ENCODE measurements at regions not wholly inside any gene's neighbourhood (a gene's known extent, or its start where the extent isn't known, plus 50 kb on each side); places are given as distances from the start of the nearest gene placed in this dataset.

GRCh38 chr3:82201316-82201715 is 439.9 kb upstream of the GBE1 start:
- Histone ChIP-seq H3K27me3 (ENCODE audit: insufficient read depth, poor library complexity, severe bottlenecking) (no peaks in the 10 kb centered on the region), H3K4me3 (ENCODE audit: severe bottlenecking) (no peak overlapping the region), H3K9me3 (ENCODE audit: severe bottlenecking) (no peaks in the 10 kb centered on the region), H3K4me1 (ENCODE audit: insufficient read depth, poor library complexity, severe bottlenecking) (no peaks in the 10 kb centered on the region), H3K36me3 (ENCODE audit: low read depth) (no peaks in the 10 kb centered on the region), H3K27ac (ENCODE audit: poor library complexity, severe bottlenecking) (no peak overlapping the region)
- no peak for TF ChIP-seq CTCF (IDR thresholded peaks at IDR 0.05; ENCODE audit: poor library complexity, severe bottlenecking)
- DNase-seq (ENCODE audit: low spot score) (no peak), ATAC-seq (ENCODE audit: low read depth) (no peak)

- Histone ChIP-seq H3K4me3 (ENCODE audit: severe bottlenecking) (no peak overlapping the region), H3K36me3 (ENCODE audit: low read depth) (no peaks in the 10 kb centered on the region), H3K27ac (ENCODE audit: poor library complexity, severe bottlenecking) (no peak overlapping the region), H3K4me1 (ENCODE audit: insufficient read depth, poor library complexity, severe bottlenecking) (no peaks in the 10 kb centered on the region), H3K27me3 (ENCODE audit: insufficient read depth, poor library complexity, severe bottlenecking) (no peaks in the 10 kb centered on the region), H3K9me3 (ENCODE audit: severe bottlenecking) (no peaks in the 10 kb centered on the region)
- ATAC-seq (ENCODE audit: low read depth), result no peak
- DNase-seq (ENCODE audit: low spot score), result no peak
- no peak for TF ChIP-seq CTCF (IDR thresholded peaks at IDR 0.05; ENCODE audit: poor library complexity, severe bottlenecking)
Observed at GRCh38 chr3:82198009-82198408, 436.6 kb upstream of the GBE1 start.

- H3K4me3 ChIP-seq (ENCODE audit: severe bottlenecking), result no peak overlapping the region
- no peak overlapping the region for H3K27ac ChIP-seq (ENCODE audit: poor library complexity, severe bottlenecking)
- no peak for TF ChIP-seq CTCF (IDR thresholded peaks at IDR 0.05; ENCODE audit: poor library complexity, severe bottlenecking)
- ATAC-seq (ENCODE audit: low read depth), result no peak
- no peaks in the 10 kb centered on the region for H3K27me3 ChIP-seq (ENCODE audit: insufficient read depth, poor library complexity, severe bottlenecking)
- no peaks in the 10 kb centered on the region for H3K36me3 ChIP-seq (ENCODE audit: low read depth)
- DNase-seq (ENCODE audit: low spot score), result no peak
- no peaks in the 10 kb centered on the region for H3K9me3 ChIP-seq (ENCODE audit: severe bottlenecking)
- no peaks in the 10 kb centered on the region for H3K4me1 ChIP-seq (ENCODE audit: insufficient read depth, poor library complexity, severe bottlenecking)
Observed at GRCh38 chr3:82196645-82197044, 435.2 kb upstream of the GBE1 start.

- Histone ChIP-seq H3K4me3 (ENCODE audit: severe bottlenecking) (no peak overlapping the region), H3K36me3 (ENCODE audit: low read depth) (no peaks in the 10 kb centered on the region), H3K9me3 (ENCODE audit: severe bottlenecking) (no peaks in the 10 kb centered on the region), H3K27me3 (ENCODE audit: insufficient read depth, poor library complexity, severe bottlenecking) (no peaks in the 10 kb centered on the region), H3K27ac (ENCODE audit: poor library complexity, severe bottlenecking) (no peak overlapping the region), H3K4me1 (ENCODE audit: insufficient read depth, poor library complexity, severe bottlenecking) (no peaks in the 10 kb centered on the region)
- no peak for DNase-seq (ENCODE audit: low spot score)
- TF ChIP-seq CTCF (IDR thresholded peaks at IDR 0.05; ENCODE audit: poor library complexity, severe bottlenecking), result no peak
- no peak for ATAC-seq (ENCODE audit: low read depth)
Observed at GRCh38 chr3:82194870-82195269, 433.4 kb upstream of the GBE1 start.

DNA sequence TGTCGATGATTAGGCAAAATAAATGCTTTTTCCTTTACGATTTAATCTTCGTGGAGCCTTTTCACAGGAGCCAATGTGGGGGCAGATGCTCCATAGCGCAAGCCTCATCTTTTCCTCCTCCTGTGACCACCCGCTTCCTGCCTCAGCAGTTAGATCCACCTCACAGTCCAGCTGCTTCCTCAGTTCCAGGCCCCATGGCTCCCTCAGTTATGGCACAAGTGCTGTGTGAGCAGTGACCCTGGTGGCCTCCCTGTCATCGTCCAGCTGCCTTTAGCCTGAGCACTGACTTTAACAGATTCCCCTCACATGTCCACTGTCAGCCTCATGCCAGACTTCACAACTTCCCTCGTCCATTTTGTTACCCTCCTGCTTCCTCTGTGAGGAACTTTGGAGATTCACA is 424.6 kb upstream of the GBE1 start:
- Histone ChIP-seq H3K36me3 (ENCODE audit: low read depth) (no peaks in the 10 kb centered on the region), H3K4me1 (ENCODE audit: insufficient read depth, poor library complexity, severe bottlenecking) (no peaks in the 10 kb centered on the region), H3K27me3 (ENCODE audit: insufficient read depth, poor library complexity, severe bottlenecking) (no peaks in the 10 kb centered on the region), H3K9me3 (ENCODE audit: severe bottlenecking) (no peaks in the 10 kb centered on the region), H3K27ac (ENCODE audit: poor library complexity, severe bottlenecking) (no peak overlapping the region), H3K4me3 (ENCODE audit: severe bottlenecking) (no peak overlapping the region)
- DNase-seq (ENCODE audit: low spot score) (no peak), ATAC-seq (ENCODE audit: low read depth) (no peak)
- no peak for TF ChIP-seq CTCF (IDR thresholded peaks at IDR 0.05; ENCODE audit: poor library complexity, severe bottlenecking)
